Sigmoid colon (tissue), 6 donors: ENCODE measurements at regions not wholly inside any gene's neighbourhood (a gene's known extent, or its start where the extent isn't known, plus 50 kb on each side); places are given as distances from the start of the nearest gene placed in this dataset.

Experiments
- DNase-seq: peaks from one replicate; pipeline ENCODE4 v3.0.0-alpha.2; 2019
- H3K27ac ChIP-seq, 4 donors: fragments of 200-600 bp; sonication (generic); one replicate each; pipeline ENCODE4 v1.5.1; 2016 to 2019; ENCODE audit warnings: mild to moderate bottlenecking in 1 of 4
- H3K27me3 ChIP-seq, 3 donors: fragments of 200-600 bp; sonication (generic); one replicate each; pipeline ENCODE4 v1.5.1; 2019; ENCODE audit warnings: mild to moderate bottlenecking in 1 of 3
- H3K36me3 ChIP-seq, 4 donors: fragments of 200-600 bp; sonication (generic); one replicate each; pipeline ENCODE4 v1.5.1; 2016 to 2019
- H3K4me1 ChIP-seq, 4 donors: fragments of 200-600 bp; sonication (generic); one replicate each; pipeline ENCODE4 v1.5.1; 2017 to 2019
- H3K4me3 ChIP-seq, 4 donors: fragments of 200-600 bp; sonication (generic); one replicate each; pipeline ENCODE4 v1.5.1; 2017 to 2019; ENCODE audit warnings: mild to moderate bottlenecking in 2 of 4, moderate library complexity in 1 of 4
- H3K9me3 ChIP-seq, 4 donors: fragments of 200-600 bp in 3 of 4; sonication (generic) in 3 of 4; one replicate each; pipeline versions ENCODE4 v1.5.1 to v1.6.1; 2013 to 2019
- CTCF ChIP-seq, 4 experiments: fragments of 450-650 bp in 3 of 4; fragments of 200-600 bp in 1 of 4; IDR thresholded peaks; one replicate each; pipeline ENCODE4 v1.5.1; 2016 to 2019; ENCODE audit warnings: antibody characterized with exemption in 4 of 4, mild to moderate bottlenecking in 3 of 4, moderate library complexity in 2 of 4
- EP300 ChIP-seq, 4 donors: sonication (generic); formaldehyde crosslinking; IDR thresholded peaks; one replicate each; pipeline ENCODE4 v1.6.1; 2017; ENCODE audit warnings: antibody characterized with exemption in 4 of 4
- POLR2A ChIP-seq, 2 donors: fragments of 450-650 bp; IDR thresholded peaks; one replicate each; pipeline ENCODE4 v1.6.1; 2016; ENCODE audit warnings: antibody characterized with exemption in 2 of 2, mild to moderate bottlenecking in 2 of 2, moderate library complexity in 2 of 2
- POLR2AphosphoS5 ChIP-seq, 4 donors: sonication (generic); formaldehyde crosslinking; IDR thresholded peaks; one replicate each; pipeline ENCODE4 v1.6.1; 2017; ENCODE audit warnings: antibody characterized with exemption in 4 of 4
- WGBS, 2 donors: extraction: QIAGEN DNeasy Blood & Tissue Kit; methylation state at CpG; one replicate each; pipeline ENCODE4 v1.1.7; 2013; 5-methylcytosine and 5-hydroxymethylcytosine counted together
- intact Hi-C: fragments of 100-400 bp; cut with DNase I; formaldehyde crosslinking; loops from one replicate; pipeline ENCODE4 v1.15.1; 2023
- donor health status: healthy with polysubstance abuse.
- donor health status: healthy.

GRCh38 chr13:85191996-85192718 is 607.1 kb downstream of the SLITRK6 start:
- no peaks in the 10 kb centered on the region for H3K27me3 ChIP-seq
- DNase-seq, result no peak
- 83 to 86% methylated on average over 1 of the region's 1 CpG for WGBS, 2 donors
- no peak overlapping the region for H3K4me3 ChIP-seq
- H3K27ac ChIP-seq, result no peak overlapping the region
- no peak for TF ChIP-seq POLR2AphosphoS5 (IDR thresholded peaks at IDR 0.05)
- no peak for TF ChIP-seq POLR2A (IDR thresholded peaks at IDR 0.05)
- TF ChIP-seq EP300 (IDR thresholded peaks at IDR 0.05), result no peak
- TF ChIP-seq CTCF (IDR thresholded peaks at IDR 0.05), result no peak
- no peaks in the 10 kb centered on the region for H3K4me1 ChIP-seq
- intact Hi-C loops, result no loop called here
- no peaks in the 10 kb centered on the region for H3K36me3 ChIP-seq
- H3K9me3 ChIP-seq, result no peaks in the 10 kb centered on the region

GRCh38 chr13:85186356-85187045 is 612.7 kb downstream of the SLITRK6 start:
- intact Hi-C loops, result no loop called here
- Histone ChIP-seq H3K27me3 (no peaks in the 10 kb centered on the region), H3K4me1 (no peaks in the 10 kb centered on the region), H3K9me3 (no peaks in the 10 kb centered on the region), H3K36me3 (no peaks in the 10 kb centered on the region), H3K27ac (no peak overlapping the region), H3K4me3 (no peak overlapping the region)
- no peak for DNase-seq
- no peak for TF ChIP-seq EP300 (IDR thresholded peaks at IDR 0.05)
- no peak for TF ChIP-seq POLR2AphosphoS5 (IDR thresholded peaks at IDR 0.05)
- TF ChIP-seq POLR2A (IDR thresholded peaks at IDR 0.05), result no peak
- no peak for TF ChIP-seq CTCF (IDR thresholded peaks at IDR 0.05)
- 87 to 93% methylated on average over 2 of the region's 2 CpGs for WGBS, 2 donors

GRCh38 chr13:85174291-85174690 is 624.9 kb downstream of the SLITRK6 start:
- WGBS, 2 donors, result 91 to 96% methylated on average over 1 of the region's 1 CpG
- no peak overlapping the region for H3K4me3 ChIP-seq
- H3K27me3 ChIP-seq, result no peaks in the 10 kb centered on the region
- peaks cover 0 to 4% (median 0%) of the 10 kb centered on the region in 4 donors for H3K9me3 ChIP-seq
- no peaks in the 10 kb centered on the region for H3K36me3 ChIP-seq
- no peaks in the 10 kb centered on the region for H3K4me1 ChIP-seq
- TF ChIP-seq POLR2AphosphoS5 (IDR thresholded peaks at IDR 0.05) (no peak), EP300 (IDR thresholded peaks at IDR 0.05) (no peak), CTCF (IDR thresholded peaks at IDR 0.05) (no peak), POLR2A (IDR thresholded peaks at IDR 0.05) (no peak)
- intact Hi-C loops, result no loop called here
- no peak for DNase-seq
- no peak overlapping the region for H3K27ac ChIP-seq

- no peak overlapping the region for H3K4me3 ChIP-seq
- DNase-seq, result no peak
- 34 to 56% methylated on average over 1 of the region's 1 CpG for WGBS, 2 donors
- no peak overlapping the region for H3K27ac ChIP-seq
- no peaks in the 10 kb centered on the region for H3K9me3 ChIP-seq
- no peaks in the 10 kb centered on the region for H3K4me1 ChIP-seq
- H3K36me3 ChIP-seq, result no peaks in the 10 kb centered on the region
- intact Hi-C loops, result no loop called here
- no peaks in the 10 kb centered on the region for H3K27me3 ChIP-seq
- TF ChIP-seq EP300 (IDR thresholded peaks at IDR 0.05) (no peak), POLR2A (IDR thresholded peaks at IDR 0.05) (no peak), POLR2AphosphoS5 (IDR thresholded peaks at IDR 0.05) (no peak), CTCF (IDR thresholded peaks at IDR 0.05) (no peak)
Observed at GRCh38 chr13:85170372-85170771, 628.8 kb downstream of the SLITRK6 start.
